Stimulated activated naive CD4-positive, alpha-beta T cell treated with Interleukin-2 at 50 U/mL for 16 hours (primary cell): ENCODE measurements at regions not wholly inside any gene's neighbourhood (a gene's known extent, or its start where the extent isn't known, plus 50 kb on each side); places are given as distances from the start of the nearest gene placed in this dataset.

ENCODE experiments used
- DNase-seq: peaks from one replicate; lab custom pipeline; 2025; lab: John Stamatoyannopoulos, UW

- no peak for DNase-seq
Observed at GRCh38 chr2:198703281-198703680, 754.5 kb downstream of the SATB2 start.

DNA sequence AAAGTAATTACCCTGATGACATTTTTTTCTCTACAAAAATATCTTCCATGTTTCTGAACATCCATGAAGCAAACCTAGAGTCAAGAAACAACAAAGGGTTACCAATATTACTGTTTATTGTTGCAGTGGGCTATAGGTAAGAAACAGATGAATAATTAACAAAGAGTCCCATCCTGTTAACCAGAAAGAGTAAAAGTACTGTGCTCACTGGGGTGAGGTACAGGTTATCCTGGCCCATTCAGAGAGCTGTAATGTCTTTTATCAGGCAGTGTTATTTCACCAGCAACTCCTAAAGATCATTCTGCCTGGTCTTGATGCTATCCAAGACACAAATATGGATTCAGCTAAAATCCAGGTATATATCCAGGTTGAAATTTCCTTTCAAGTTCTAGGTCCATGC lies 754.9 kb downstream of the SATB2 start:
- DNase-seq = no peak

GRCh38 chr2:198701481-198701880 lies 756.3 kb downstream of the SATB2 start:
- no peak for DNase-seq

- DNase-seq = no peak
Observed at GRCh38 chr2:198700319-198700718, 757.4 kb downstream of the SATB2 start.

GRCh38 chr2:198698230-198698629 lies 759.5 kb downstream of the SATB2 start:
- no peak for DNase-seq

DNA sequence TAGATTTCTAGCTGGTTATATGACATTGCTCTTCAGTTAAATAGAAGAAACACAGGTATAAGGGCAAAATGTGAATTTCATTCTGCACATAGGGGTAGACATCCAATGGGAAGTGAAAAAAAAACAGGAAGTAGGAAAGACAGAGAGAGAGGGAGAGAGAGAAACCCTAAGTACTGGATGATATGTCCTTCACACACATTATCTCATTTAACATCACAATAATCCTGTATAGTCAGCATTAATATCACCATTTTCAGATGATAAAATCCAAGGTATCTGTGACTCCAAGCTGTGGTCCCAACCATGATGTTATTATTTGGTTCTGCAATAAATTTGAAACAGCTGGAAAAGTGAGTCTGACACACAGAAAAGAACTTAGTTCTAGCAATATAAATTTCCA lies 759.9 kb downstream of the SATB2 start:
- no peak for DNase-seq

DNA sequence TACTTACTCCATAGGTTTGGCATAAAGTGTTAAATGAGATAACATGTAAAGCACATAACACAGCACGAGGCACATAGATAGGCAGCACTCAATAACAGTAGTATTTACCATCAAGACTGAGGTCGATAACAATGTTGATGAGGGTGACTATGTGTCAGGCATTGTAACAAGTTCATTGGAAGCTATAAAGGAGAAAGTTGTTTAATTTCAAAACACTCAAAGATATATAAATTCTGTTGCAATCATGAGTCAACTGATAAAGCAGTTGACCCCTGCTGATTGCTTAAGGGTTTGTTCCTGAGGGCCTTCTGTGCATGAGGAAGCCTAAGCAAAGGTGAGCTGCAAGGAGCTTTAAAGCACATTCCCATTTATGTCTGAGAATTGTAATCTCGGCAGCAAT lies 760.5 kb downstream of the SATB2 start:
- no peak for DNase-seq

DNA sequence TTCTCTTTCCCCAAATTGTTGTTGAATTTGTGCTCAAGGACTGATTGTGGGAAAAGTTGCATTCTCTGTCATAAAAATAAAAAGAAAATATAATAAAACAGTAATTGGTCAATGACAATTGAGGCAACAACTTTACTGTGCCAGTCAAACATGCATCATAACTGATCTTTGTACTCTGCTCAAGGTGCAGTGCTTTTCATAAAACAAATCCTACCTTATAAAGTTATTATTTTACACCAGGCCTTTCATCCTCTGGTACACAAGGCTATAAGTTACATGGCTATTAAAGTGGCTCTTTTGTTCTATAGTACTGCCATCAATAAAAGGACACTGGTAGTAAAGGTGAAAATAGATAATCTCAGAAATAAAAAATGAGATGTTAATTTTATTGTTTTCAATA lies 761.9 kb downstream of the SATB2 start:
- no peak for DNase-seq

- no peak for DNase-seq
Observed at GRCh38 chr2:198692907-198693510, 764.7 kb downstream of the SATB2 start.

GRCh38 chr2:198691236-198691635 lies 766.5 kb downstream of the SATB2 start:
- DNase-seq = no peak

DNA sequence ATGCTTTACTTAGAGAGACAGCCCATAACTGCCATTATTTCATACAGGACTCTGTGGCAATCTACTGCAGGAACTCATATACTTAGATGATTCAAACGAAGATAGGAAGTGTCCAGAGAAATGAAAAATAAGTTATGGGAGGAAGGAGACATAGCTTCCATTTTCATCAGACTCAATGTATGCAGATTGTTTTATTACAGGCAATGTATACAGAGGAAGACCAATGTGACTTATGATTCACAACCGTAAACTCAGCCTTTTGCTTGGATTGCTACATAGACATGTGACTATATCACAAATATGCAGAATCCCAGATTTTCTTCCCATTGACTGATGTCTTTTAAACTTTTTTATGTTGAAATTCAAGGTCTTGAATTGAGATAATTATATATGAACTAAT lies 793.4 kb downstream of the SATB2 start:
- DNase-seq = no peak

DNA sequence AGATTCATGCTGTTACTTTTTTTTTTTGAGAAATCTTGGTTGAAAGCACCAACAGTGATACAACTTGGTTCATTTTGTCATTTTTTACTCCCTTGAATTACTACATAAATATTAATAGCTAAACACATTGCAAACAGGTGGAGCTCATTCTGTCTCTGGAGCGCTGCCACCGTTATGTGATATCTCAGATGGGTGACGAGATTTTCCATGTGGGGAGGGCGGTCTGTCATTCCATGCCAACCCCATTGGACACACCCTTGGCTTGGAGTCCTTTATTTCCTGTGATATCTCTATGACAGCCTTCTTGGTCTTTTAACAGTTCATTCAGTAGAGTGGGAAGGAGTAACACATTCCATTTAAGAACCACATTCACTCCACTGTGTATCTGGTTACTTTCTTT lies 794.8 kb downstream of the SATB2 start:
- no peak for DNase-seq

DNA sequence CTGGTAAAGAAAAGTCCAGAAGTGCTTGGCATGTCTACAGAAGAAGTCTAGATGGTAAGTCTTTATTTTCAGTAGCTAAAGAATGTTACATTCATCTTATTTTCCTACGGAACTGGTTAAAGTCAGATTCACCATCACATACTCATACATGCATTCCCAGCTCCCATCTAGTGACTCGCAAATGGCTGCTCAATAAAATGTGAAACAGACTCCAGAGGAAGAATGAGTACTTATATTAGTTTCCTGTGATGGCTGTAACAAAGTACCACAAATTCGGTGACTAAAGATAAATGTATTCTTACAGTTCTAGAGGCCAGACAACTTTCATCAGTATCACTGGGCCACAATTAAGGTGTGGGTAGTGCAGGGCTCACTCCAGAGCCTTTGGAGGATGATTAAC lies 797.2 kb downstream of the SATB2 start:
- no peak for DNase-seq

DNA sequence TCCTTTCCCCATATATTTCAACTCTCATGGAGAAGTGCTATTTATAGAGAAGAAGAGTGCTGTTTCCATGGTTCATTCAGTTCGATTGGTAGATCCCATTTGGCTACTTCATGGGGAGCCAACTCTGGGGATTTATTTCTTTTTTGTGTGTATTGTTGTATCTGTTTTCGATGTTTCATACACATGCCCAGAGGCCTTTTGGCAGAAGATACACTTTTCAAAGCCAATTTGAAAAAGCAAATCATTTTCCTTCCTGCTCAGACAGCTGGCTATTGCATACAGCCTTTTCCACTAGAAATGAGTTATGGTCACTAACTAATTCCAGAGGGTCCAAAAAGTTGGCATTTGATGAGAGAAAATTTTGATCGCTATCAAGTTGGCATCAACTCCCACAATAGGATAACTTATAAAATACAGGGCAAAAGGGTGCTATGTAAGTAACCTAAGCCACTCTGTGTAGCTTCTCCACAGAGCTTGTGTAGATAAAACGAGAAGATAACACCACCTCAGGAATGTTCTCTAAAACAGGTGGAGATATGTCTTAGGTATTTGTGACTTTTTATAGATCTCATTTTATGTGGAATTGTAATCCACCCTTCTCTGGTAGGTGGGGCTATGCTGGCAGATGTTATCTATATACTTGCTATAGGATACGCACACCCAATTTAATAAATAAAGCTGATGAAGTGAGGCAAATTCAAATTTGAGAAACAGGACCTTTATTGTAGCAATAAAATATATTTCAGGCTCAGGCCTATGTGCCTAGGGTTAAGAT lies 798.5 kb downstream of the SATB2 start:
- DNase-seq = no peak

DNA sequence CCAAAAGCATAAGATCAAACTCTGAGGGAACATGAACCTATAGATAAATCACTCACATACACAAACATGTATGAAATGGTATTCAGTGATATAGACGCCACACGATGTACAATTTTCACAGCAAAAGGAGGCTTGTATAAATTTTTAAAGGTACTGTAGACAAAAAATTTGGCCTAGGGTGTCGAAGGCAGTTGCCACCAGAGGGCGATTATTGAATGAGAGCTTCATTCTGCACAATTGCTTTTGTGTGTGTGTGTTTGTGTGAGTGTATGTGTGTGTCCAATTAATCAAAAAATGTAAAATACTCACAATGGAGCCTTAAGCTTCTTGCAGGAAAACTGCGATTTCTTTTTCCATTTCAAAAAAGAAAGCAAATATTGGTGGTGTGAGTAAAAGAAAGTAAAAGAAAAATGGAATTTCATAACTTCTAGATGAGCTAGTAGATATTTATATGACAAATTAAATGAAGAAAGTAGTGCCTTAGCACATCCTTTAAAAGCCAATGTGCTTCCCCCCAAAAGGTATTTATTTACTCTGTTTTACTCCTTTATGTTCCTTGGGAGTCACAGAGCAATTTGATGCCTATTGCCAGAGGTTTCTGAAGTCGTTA lies 800.1 kb downstream of the SATB2 start:
- DNase-seq = no peak

- DNase-seq = no peak
Observed at GRCh38 chr2:198656869-198657268, 800.9 kb downstream of the SATB2 start.

DNA sequence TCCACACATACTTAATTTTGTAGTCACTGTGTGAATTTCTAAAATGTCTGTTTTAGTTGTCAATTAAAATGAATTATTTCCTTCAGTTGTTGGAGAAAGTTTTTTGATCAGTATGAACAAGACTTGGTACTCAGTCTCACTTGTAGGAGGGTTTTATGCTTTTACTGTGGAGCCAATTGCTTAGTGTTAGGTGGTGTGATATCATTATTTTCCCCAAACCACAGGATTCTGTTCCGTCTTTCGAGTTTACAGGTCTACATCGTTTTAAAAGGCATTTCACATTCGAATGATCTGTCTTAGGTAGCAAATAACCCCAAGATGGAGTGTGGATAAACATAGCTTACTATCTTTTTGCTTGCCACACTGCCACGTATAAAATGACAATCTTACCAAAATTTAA lies 803.1 kb downstream of the SATB2 start:
- DNase-seq = no peak

DNA sequence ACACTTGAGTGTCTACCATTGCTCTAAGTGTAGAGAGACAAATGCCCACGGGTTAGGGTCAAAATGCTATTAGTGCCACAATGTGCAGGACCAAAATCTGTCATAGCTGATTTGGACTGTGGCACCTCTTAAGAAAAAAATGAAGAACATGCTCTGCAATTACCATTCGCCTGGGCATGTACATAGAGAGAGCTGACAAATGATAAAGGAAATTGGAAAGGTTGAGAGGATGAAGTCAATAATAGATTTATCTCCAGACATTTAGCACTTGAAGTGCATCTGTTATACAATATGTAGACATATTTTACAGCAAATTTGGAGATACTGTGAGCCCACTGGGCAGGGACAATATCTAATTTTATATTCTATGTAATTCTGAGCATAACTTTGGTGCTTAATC lies 804.4 kb downstream of the SATB2 start:
- no peak for DNase-seq

DNA sequence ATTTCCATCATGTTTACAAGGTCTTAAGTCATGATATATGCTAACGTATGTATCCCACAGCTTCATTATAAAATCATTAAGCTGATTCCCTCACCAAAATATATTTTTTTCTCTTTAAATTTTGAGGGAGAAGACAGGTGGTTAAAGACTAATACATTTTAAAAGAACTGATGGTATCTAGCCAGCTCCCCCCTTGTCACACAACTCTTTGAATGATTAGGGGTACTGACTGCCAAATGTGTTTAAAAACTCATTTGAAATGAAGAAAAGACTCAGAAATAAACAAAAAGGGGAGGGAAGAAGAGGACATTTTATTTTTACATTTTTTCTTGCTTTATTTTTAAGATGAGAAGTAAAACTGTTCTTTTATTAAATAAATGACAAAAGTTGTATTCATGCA lies 805.3 kb downstream of the SATB2 start:
- DNase-seq = no peak

DNA sequence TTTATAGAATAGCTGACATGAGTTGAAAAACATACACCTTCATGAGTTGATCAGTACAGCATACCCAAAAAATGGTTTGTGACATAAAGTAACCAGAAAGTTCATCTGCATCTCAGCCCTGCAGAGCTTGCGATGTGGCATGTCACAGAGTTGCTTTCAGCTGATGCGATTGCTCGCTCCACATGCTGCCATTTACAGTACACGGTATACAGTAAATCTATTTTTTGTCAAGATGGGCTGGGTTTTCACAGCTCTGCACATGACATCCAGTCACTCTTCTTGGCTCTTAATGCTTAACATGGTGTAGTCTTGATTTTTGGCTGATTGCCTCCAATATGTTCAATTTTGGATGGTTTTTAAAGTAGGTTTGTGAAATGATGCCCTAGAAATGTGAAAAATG lies 811.9 kb downstream of the SATB2 start:
- no peak for DNase-seq

DNA sequence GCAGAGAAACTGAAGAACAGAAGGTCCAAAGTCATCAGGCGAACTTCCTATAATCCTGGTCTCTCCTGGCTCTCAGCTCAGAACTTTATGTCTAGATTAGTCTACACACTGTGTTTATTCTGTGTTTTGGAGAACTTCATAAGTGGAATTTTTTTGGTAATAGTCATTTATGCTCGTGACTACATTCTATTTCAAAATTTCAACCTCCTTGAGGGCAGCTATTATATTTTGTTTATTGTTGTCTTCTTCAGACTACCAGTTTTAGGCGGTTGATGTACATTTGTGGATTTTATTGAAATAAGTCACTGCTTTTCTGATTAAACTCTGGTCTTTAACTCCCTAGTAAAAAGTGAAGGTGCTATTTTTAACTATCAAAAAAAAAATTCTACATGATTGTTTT lies 816.6 kb downstream of the SATB2 start:
- no peak for DNase-seq

DNA sequence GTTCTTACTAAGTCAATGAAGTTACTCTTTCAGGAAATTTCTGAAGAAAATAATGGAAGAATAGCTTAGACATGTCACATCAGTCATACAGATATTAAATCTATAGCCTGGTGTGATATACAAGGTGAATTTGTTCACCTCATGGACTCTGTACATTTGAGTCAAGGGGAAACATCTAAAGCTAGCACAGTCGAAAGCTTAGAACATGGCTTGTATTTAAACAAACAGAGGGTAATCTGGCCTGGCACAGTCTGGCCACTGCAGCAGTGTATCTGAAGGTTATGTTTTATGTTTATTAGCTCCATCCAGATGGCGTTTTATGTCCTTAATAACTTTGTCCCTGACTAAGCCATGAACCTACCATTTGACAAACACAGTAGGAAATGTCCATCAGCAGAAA lies 817.3 kb downstream of the SATB2 start:
- no peak for DNase-seq

DNA sequence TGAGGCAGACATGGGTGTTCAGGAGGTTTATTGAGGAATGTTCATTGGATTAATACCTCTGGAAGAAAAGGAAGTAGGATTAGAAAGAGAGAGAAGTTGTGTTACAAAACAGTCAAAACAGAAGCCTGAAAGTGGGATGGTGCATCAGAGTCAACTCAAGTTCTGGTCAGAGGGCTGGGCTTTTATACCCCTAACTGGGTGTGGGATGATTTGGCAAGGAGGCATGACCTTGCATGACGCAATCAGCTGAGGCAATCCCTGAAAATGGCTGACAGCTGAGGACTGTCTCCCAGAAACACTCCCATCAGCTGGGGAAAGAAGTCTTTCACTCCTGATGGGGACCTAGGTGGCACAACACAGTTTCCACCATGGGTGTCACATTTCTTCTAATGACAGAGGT lies 818.2 kb downstream of the SATB2 start:
- no peak for DNase-seq

DNA sequence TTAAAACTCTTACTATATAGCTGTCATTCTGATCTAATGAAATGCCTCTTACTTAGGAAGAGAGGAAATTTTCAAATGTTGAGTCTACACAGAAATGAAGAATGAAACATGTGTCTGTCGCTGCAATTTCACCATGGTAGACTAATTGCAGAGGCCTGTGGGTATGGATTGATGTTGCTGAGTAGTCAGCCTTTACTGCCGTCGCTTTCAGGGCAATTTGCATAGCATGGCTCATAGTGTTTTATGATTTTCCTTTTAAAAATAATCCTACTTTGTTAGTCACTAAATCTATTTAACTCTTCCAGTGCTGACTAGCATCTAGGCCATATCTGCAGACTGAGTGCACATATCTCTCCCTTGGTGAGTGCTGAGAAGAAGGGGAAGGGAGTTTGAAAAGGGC lies 819.2 kb downstream of the SATB2 start:
- DNase-seq = no peak
